ENCODE measurements at regions not wholly inside any gene's neighbourhood (a gene's known extent, or its start where the extent isn't known, plus 50 kb on each side); places are given as distances from the start of the nearest gene placed in this dataset.

DNA sequence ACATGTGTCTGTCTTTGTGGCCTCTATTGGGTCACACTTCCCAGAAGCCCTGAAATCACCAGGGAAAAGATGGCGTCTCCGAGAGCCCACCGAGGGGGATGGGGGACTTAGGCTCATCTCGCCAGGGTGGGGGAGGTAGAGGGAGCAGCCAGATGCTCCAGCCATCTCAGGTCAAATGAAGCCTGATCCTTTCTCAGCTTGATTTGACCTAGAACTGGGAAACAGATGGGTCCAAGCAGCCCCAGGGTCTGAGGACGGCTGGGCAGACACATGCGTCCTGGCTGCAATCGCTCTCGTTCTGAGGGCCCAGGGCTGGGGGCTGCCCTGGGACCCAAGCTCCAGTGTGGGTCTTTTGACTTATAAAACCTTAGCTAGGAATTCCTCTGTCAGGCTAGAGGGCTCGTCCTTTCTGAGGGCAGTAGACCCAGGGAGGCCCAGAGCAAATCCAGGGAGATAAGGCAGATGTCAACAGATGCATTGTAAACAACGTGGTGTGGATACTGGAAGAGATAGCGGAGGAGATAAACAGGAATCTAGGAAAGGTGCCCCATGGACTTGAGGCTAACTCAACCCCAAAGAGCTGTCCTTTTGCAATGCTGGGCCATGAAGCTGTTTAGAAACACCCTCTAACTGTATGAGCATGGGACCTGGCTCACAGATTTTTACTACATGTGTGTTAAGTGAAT, 127.7 kb downstream of the MYCN start (continued):
- TF ChIP-seq, protein P1, sequence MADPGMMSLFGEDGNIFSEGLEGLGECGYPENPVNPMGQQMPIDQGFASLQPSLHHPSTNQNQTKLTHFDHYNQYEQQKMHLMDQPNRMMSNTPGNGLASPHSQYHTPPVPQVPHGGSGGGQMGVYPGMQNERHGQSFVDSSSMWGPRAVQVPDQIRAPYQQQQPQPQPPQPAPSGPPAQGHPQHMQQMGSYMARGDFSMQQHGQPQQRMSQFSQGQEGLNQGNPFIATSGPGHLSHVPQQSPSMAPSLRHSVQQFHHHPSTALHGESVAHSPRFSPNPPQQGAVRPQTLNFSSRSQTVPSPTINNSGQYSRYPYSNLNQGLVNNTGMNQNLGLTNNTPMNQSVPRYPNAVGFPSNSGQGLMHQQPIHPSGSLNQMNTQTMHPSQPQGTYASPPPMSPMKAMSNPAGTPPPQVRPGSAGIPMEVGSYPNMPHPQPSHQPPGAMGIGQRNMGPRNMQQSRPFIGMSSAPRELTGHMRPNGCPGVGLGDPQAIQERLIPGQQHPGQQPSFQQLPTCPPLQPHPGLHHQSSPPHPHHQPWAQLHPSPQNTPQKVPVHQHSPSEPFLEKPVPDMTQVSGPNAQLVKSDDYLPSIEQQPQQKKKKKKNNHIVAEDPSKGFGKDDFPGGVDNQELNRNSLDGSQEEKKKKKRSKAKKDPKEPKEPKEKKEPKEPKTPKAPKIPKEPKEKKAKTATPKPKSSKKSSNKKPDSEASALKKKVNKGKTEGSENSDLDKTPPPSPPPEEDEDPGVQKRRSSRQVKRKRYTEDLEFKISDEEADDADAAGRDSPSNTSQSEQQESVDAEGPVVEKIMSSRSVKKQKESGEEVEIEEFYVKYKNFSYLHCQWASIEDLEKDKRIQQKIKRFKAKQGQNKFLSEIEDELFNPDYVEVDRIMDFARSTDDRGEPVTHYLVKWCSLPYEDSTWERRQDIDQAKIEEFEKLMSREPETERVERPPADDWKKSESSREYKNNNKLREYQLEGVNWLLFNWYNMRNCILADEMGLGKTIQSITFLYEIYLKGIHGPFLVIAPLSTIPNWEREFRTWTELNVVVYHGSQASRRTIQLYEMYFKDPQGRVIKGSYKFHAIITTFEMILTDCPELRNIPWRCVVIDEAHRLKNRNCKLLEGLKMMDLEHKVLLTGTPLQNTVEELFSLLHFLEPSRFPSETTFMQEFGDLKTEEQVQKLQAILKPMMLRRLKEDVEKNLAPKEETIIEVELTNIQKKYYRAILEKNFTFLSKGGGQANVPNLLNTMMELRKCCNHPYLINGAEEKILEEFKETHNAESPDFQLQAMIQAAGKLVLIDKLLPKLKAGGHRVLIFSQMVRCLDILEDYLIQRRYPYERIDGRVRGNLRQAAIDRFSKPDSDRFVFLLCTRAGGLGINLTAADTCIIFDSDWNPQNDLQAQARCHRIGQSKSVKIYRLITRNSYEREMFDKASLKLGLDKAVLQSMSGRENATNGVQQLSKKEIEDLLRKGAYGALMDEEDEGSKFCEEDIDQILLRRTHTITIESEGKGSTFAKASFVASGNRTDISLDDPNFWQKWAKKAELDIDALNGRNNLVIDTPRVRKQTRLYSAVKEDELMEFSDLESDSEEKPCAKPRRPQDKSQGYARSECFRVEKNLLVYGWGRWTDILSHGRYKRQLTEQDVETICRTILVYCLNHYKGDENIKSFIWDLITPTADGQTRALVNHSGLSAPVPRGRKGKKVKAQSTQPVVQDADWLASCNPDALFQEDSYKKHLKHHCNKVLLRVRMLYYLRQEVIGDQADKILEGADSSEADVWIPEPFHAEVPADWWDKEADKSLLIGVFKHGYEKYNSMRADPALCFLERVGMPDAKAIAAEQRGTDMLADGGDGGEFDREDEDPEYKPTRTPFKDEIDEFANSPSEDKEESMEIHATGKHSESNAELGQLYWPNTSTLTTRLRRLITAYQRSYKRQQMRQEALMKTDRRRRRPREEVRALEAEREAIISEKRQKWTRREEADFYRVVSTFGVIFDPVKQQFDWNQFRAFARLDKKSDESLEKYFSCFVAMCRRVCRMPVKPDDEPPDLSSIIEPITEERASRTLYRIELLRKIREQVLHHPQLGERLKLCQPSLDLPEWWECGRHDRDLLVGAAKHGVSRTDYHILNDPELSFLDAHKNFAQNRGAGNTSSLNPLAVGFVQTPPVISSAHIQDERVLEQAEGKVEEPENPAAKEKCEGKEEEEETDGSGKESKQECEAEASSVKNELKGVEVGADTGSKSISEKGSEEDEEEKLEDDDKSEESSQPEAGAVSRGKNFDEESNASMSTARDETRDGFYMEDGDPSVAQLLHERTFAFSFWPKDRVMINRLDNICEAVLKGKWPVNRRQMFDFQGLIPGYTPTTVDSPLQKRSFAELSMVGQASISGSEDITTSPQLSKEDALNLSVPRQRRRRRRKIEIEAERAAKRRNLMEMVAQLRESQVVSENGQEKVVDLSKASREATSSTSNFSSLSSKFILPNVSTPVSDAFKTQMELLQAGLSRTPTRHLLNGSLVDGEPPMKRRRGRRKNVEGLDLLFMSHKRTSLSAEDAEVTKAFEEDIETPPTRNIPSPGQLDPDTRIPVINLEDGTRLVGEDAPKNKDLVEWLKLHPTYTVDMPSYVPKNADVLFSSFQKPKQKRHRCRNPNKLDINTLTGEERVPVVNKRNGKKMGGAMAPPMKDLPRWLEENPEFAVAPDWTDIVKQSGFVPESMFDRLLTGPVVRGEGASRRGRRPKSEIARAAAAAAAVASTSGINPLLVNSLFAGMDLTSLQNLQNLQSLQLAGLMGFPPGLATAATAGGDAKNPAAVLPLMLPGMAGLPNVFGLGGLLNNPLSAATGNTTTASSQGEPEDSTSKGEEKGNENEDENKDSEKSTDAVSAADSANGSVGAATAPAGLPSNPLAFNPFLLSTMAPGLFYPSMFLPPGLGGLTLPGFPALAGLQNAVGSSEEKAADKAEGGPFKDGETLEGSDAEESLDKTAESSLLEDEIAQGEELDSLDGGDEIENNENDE (IDR thresholded peaks at IDR 0.05; ENCODE audit: insufficient replicate concordance, low read length): no peak
- TF ChIP-seq JUN (IDR thresholded peaks at IDR 0.05; ENCODE audit: low read depth, low read length) (no peak), RFX5 (IDR thresholded peaks at IDR 0.05; ENCODE audit: borderline replicate concordance, low read depth, low read length) (no peak), SP2 (IDR thresholded peaks at IDR 0.05; ENCODE audit: low read length) (no peak), SIRT6 (IDR thresholded peaks at IDR 0.05; ENCODE audit: low read length) (no peak), MAFK (IDR thresholded peaks at IDR 0.05; ENCODE audit: low read depth, low read length) (no peak), RNF2 (IDR thresholded peaks at IDR 0.05; ENCODE audit: borderline replicate concordance, low read depth, low read length, missing control alignments, poor library complexity, severe bottlenecking) (no peak)
- TF ChIP-seq, protein P2, sequence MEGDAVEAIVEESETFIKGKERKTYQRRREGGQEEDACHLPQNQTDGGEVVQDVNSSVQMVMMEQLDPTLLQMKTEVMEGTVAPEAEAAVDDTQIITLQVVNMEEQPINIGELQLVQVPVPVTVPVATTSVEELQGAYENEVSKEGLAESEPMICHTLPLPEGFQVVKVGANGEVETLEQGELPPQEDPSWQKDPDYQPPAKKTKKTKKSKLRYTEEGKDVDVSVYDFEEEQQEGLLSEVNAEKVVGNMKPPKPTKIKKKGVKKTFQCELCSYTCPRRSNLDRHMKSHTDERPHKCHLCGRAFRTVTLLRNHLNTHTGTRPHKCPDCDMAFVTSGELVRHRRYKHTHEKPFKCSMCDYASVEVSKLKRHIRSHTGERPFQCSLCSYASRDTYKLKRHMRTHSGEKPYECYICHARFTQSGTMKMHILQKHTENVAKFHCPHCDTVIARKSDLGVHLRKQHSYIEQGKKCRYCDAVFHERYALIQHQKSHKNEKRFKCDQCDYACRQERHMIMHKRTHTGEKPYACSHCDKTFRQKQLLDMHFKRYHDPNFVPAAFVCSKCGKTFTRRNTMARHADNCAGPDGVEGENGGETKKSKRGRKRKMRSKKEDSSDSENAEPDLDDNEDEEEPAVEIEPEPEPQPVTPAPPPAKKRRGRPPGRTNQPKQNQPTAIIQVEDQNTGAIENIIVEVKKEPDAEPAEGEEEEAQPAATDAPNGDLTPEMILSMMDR (IDR thresholded peaks at IDR 0.05; ENCODE audit: control extremely low read depth in 1 of 3, insufficient read depth in 1 of 3, low read depth in 1 of 3, low read length in 3 of 3): no peak

Measured in H1 (cell line).